Cardiac muscle cell (in vitro differentiated cells and primary cell): ENCODE measurements at regions not wholly inside any gene's neighbourhood (a gene's known extent, or its start where the extent isn't known, plus 50 kb on each side); places are given as distances from the start of the nearest gene placed in this dataset.

Experiments
- DNase-seq, 2 donors: peaks; one replicate each; pipeline versions ENCODE4 v3.0.0 to v3.0.0-alpha.2; 2010 to 2017; ENCODE audit warnings: low read depth in 1 of 2, low spot score in 1 of 2
- H3K27ac ChIP-seq: fragments of 200-600 bp; sonication (generic); 2 replicates; pipeline ENCODE4 v1.5.1; 2016
- H3K27me3 ChIP-seq: fragments of 200-600 bp; sonication (generic); 2 replicates; pipeline ENCODE4 v1.6.0; 2016; ENCODE audit warnings: control low read depth
- H3K36me3 ChIP-seq: fragments of 200-600 bp; sonication (generic); 2 replicates; pipeline ENCODE4 v1.5.1; 2016; ENCODE audit warnings: control low read depth
- H3K4me1 ChIP-seq: fragments of 200-600 bp; sonication (generic); 2 replicates; pipeline ENCODE4 v1.8.1; 2017; ENCODE audit warnings: low read depth, mild to moderate bottlenecking, mixed run types
- H3K4me3 ChIP-seq: fragments of 200-600 bp; sonication (generic); 2 replicates; pipeline ENCODE4 v1.5.1; 2016; ENCODE audit warnings: mild to moderate bottlenecking
- H3K9me3 ChIP-seq: fragments of 200-600 bp; sonication (generic); 2 replicates; pipeline ENCODE4 v1.5.1; 2017; ENCODE audit warnings: low read depth, mild to moderate bottlenecking, control low read depth
- TF ChIP-seq, protein P1 (sequence below): IDR thresholded peaks from 2 replicates; pipeline ENCODE4 v1.5.1; 2012; ENCODE audit warnings: low read depth, mild to moderate bottlenecking, low read length

DNA sequence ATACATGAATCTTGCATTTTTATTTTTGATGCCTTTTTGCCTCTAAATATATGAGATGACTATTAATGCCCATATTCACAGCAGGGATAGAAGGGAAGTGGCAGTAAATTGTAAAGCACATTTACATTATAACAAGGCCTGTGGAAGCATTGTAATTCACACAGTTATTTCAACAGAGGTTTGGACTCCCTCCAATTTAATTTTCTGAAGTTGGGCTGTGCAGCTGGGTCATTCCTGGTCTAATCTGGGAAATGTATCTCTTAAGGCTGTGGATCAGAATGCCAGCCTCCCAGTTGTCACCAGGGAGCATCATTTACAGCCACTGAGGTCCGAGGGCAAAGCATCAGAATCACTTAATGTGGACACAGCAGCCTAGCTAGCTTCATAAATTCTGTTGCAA, 434.5 kb downstream of the MFSD1 start:
- H3K4me1 ChIP-seq: no peaks in the 10 kb centered on the region
- H3K36me3 ChIP-seq: no peaks in the 10 kb centered on the region
- no peak overlapping the region for H3K27ac ChIP-seq
- DNase-seq: peak in 1 of 2 donors; percentile 29
- no peaks in the 10 kb centered on the region for H3K27me3 ChIP-seq
- no peaks in the 10 kb centered on the region for H3K9me3 ChIP-seq
- TF ChIP-seq, protein P1, sequence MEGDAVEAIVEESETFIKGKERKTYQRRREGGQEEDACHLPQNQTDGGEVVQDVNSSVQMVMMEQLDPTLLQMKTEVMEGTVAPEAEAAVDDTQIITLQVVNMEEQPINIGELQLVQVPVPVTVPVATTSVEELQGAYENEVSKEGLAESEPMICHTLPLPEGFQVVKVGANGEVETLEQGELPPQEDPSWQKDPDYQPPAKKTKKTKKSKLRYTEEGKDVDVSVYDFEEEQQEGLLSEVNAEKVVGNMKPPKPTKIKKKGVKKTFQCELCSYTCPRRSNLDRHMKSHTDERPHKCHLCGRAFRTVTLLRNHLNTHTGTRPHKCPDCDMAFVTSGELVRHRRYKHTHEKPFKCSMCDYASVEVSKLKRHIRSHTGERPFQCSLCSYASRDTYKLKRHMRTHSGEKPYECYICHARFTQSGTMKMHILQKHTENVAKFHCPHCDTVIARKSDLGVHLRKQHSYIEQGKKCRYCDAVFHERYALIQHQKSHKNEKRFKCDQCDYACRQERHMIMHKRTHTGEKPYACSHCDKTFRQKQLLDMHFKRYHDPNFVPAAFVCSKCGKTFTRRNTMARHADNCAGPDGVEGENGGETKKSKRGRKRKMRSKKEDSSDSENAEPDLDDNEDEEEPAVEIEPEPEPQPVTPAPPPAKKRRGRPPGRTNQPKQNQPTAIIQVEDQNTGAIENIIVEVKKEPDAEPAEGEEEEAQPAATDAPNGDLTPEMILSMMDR: no peak
- no peak overlapping the region for H3K4me3 ChIP-seq

DNA sequence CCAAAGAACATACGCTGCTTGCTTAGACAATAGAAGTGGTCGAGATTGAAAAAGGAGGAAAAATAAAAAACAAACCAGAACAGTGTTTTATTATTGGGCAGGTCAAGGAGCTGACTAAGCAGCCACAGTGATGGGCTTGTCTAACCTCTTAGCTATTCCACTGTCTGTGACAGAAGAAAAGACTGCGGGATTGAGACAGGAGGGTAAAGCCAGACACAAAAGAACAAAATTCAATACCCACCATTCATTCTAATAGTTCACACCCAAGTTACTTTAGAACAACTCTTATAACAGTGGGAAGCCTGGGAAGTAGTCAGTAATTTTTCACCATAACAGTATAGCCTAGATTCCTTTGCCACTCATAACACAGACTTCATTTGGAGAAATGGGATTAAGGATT, 435.4 kb downstream of the MFSD1 start:
- H3K4me3 ChIP-seq: no peak overlapping the region
- no peak overlapping the region for H3K27ac ChIP-seq
- H3K4me1 ChIP-seq: no peaks in the 10 kb centered on the region
- DNase-seq: no peak
- H3K9me3 ChIP-seq: no peaks in the 10 kb centered on the region
- no peaks in the 10 kb centered on the region for H3K27me3 ChIP-seq
- TF ChIP-seq, protein P1: no peak
- H3K36me3 ChIP-seq: no peaks in the 10 kb centered on the region

DNA sequence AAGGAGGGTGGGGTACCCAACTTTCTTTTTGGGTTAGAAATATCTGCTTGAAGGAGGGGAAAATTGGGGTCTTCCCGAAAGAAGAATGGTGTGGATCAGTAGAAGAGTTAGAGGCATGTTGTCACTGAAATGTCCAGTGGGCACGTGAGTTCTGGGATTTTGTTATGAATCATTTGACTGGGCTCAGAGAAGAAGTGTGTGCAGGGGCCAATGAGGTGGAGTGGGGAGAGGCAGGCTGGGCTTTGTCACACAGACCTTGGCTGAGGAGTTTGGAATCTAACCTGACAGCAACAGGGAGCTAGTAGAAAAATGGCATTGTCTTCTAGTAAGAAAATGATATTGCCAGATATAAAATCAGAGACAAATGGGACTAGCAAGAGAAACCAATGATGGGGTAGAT, 436.8 kb downstream of the MFSD1 start:
- H3K4me1 ChIP-seq: no peaks in the 10 kb centered on the region
- no peaks in the 10 kb centered on the region for H3K9me3 ChIP-seq
- no peak for DNase-seq
- TF ChIP-seq, protein P1: no peak
- no peak overlapping the region for H3K27ac ChIP-seq
- H3K36me3 ChIP-seq: no peaks in the 10 kb centered on the region
- no peak overlapping the region for H3K4me3 ChIP-seq
- no peaks in the 10 kb centered on the region for H3K27me3 ChIP-seq

DNA sequence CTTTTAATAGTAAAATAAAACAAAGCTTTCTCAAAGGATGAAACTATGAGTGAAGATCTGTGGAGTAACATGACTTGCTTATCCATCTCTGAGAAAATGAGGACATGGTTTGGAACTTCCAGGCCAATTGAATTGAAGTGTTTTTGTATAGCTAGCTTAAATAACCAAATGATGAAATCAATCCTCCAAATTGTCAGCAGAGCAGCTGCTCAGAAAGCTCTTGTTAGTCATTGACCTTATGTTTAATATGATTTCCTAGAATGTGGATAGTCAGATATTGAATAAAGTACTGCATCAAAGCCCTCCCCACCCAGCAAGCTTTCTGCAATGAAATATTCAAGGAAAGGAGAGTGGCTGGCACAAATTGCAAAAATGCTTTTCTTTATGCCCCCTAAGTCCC, 437.2 kb downstream of the MFSD1 start:
- Histone ChIP-seq H3K9me3 (no peaks in the 10 kb centered on the region), H3K36me3 (no peaks in the 10 kb centered on the region), H3K4me1 (no peaks in the 10 kb centered on the region), H3K27me3 (no peaks in the 10 kb centered on the region), H3K4me3 (no peak overlapping the region), H3K27ac (no peak overlapping the region)
- TF ChIP-seq, protein P1: no peak
- no peak for DNase-seq

DNA sequence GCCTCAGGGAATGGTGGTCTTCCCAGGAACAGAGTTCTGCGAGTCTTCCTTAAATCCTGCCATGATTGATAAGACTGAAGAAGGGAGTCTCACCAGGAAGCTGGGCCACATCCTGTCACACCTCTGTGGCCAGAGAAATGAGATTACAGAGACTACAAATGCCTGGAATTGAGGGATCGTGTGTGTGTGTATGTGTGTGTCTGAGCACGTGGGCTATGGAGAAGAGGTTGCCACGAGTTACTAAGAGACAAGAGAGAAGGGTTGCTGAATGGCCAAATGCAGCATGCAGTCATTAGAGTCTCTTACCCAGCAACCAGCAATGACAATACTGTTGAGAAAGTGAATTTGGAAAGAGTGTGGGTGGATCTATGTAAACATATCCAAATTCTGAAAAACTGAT, 443.1 kb downstream of the MFSD1 start:
- no peaks in the 10 kb centered on the region for H3K27me3 ChIP-seq
- H3K36me3 ChIP-seq: no peaks in the 10 kb centered on the region
- H3K27ac ChIP-seq: no peak overlapping the region
- H3K4me3 ChIP-seq: no peak overlapping the region
- no peak for DNase-seq
- peaks cover 6% of the 10 kb centered on the region for H3K4me1 ChIP-seq
- H3K9me3 ChIP-seq: no peaks in the 10 kb centered on the region
- TF ChIP-seq, protein P1: no peak

DNA sequence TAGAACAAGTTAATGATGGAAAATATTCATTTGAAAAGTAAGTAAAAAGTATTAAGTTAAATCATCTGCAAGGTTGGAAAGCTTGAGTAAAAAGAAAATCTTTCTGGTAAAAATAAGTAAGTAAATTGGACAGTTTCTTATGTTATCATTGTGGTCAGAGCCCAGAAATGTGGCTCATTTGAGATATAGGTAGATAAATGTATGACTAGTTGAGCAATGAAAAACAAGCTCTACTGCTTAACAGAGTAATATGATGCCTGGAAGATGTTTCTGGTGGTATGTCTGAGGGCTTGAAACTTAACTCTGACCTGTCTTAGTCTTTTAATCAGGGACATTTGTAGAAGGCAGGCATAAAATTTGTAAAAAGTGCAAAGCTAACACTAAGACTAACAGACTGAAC, 444.0 kb downstream of the MFSD1 start:
- Histone ChIP-seq H3K4me1 (peaks cover 6% of the 10 kb centered on the region), H3K4me3 (no peak overlapping the region), H3K27ac (no peak overlapping the region), H3K36me3 (no peaks in the 10 kb centered on the region), H3K27me3 (no peaks in the 10 kb centered on the region), H3K9me3 (no peaks in the 10 kb centered on the region)
- DNase-seq: no peak
- TF ChIP-seq, protein P1: no peak
